GM06990 (cell line): ENCODE measurements at regions not wholly inside any gene's neighbourhood (a gene's known extent, or its start where the extent isn't known, plus 50 kb on each side); places are given as distances from the start of the nearest gene placed in this dataset.

Source experiments
- DNase-seq: peaks from one replicate; pipeline ENCODE4 v3.0.0-alpha.2; 2011; ENCODE audit not compliant: insufficient read length; ENCODE audit errors: extremely low read depth
- H3K27me3 ChIP-seq: replicated peaks from 2 replicates; pipeline ENCODE4 v1.6.0; 2011; ENCODE audit warnings: low read length; ENCODE audit not compliant: control insufficient read depth, insufficient read depth
- H3K36me3 ChIP-seq: 2 replicates; pipeline ENCODE4 v1.5.1; 2011; ENCODE audit warnings: low read length; ENCODE audit not compliant: control insufficient read depth, insufficient read depth
- H3K4me3 ChIP-seq: replicated peaks from 2 replicates; pipeline ENCODE4 v1.5.1; 2011; ENCODE audit warnings: low read depth, mild to moderate bottlenecking, control low read depth, low read length
- CTCF ChIP-seq: IDR thresholded peaks from 2 replicates; pipeline ENCODE4 v1.5.1; 2011; ENCODE audit warnings: low read length, control low read depth, mild to moderate bottlenecking, inconsistent platforms; ENCODE audit not compliant: insufficient read depth, poor library complexity, severe bottlenecking

GRCh38 chr1:218572050-218572449 lies 226.9 kb downstream of the TGFB2 start:
- Histone ChIP-seq H3K27me3 (no peaks in the 10 kb centered on the region), H3K4me3 (no peak overlapping the region), H3K36me3 (no peaks in the 10 kb centered on the region)
- no peak for TF ChIP-seq CTCF
- DNase-seq = no peak

GRCh38 chr1:218573925-218574324 lies 228.8 kb downstream of the TGFB2 start:
- no peaks in the 10 kb centered on the region for H3K36me3 ChIP-seq
- TF ChIP-seq CTCF = no peak
- H3K4me3 ChIP-seq = no peak overlapping the region
- H3K27me3 ChIP-seq = no peaks in the 10 kb centered on the region
- no peak for DNase-seq

GRCh38 chr1:218575079-218575478 lies 229.9 kb downstream of the TGFB2 start:
- no peak for TF ChIP-seq CTCF
- H3K27me3 ChIP-seq = no peaks in the 10 kb centered on the region
- no peak for DNase-seq
- H3K36me3 ChIP-seq = no peaks in the 10 kb centered on the region
- no peak overlapping the region for H3K4me3 ChIP-seq

GRCh38 chr1:218575856-218576255 lies 230.7 kb downstream of the TGFB2 start:
- Histone ChIP-seq H3K4me3 (no peak overlapping the region), H3K27me3 (no peaks in the 10 kb centered on the region), H3K36me3 (no peaks in the 10 kb centered on the region)
- no peak for TF ChIP-seq CTCF
- DNase-seq = no peak

- no peaks in the 10 kb centered on the region for H3K27me3 ChIP-seq
- H3K4me3 ChIP-seq = no peak overlapping the region
- no peak for TF ChIP-seq CTCF
- no peaks in the 10 kb centered on the region for H3K36me3 ChIP-seq
- DNase-seq = no peak
These were observed 237.5 kb downstream of the TGFB2 start for GRCh38 chr1:218582646-218583045.

- TF ChIP-seq CTCF = no peak
- no peak overlapping the region for H3K4me3 ChIP-seq
- H3K36me3 ChIP-seq = no peaks in the 10 kb centered on the region
- DNase-seq = no peak
- H3K27me3 ChIP-seq = no peaks in the 10 kb centered on the region
These were observed 239.5 kb downstream of the TGFB2 start for GRCh38 chr1:218584418-218585155.
